Endothelial cell of hepatic sinusoid (primary cell): ENCODE measurements at regions not wholly inside any gene's neighbourhood (a gene's known extent, or its start where the extent isn't known, plus 50 kb on each side); places are given as distances from the start of the nearest gene placed in this dataset.

Experiments
- in situ Hi-C: cut with HindIII; loops from 2 replicates; pipeline ENCODE4 v1.10.0; 2017; ENCODE audit warnings: low sequenced_read_pairs

DNA sequence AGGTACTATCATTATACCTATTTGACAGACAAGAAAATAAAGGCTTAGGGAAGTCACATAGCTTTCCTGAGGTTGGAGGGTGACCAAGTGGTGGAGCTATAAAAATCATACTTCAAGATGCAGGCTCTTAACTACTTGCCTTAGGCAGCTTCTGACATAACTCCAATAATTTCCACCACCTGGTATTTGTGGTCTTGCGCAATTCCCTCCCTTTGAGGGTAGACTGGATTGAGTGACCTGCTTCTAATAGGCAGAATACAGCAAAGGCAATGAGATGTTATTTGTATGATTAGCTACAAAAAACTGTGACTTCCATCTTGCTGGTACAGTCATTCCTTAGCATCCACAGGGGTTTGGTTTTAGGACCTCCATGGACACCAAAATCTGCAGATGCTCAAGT, 385.5 kb downstream of the TMEM114 start:
- in situ Hi-C loops: no loop called here

DNA sequence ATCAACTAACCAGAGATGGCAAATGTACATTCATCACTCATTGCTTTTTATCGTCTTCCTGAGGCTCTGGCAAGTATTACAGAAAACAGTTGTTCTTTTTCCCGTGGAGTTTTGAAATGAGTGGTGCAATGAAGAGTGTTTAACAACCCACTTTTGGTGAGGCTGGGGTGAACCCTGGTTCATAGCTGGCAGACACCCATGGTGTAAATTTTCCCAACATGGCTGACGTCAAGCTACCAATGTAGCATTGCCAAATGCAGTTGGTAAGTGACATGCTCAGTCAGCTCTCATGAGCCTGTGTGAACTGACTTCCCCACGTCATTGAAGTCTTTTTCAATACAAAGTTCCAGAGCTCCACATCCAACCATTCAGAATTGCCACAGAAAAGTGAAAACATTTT, 386.2 kb downstream of the TMEM114 start:
- in situ Hi-C loops: no loop called here

DNA sequence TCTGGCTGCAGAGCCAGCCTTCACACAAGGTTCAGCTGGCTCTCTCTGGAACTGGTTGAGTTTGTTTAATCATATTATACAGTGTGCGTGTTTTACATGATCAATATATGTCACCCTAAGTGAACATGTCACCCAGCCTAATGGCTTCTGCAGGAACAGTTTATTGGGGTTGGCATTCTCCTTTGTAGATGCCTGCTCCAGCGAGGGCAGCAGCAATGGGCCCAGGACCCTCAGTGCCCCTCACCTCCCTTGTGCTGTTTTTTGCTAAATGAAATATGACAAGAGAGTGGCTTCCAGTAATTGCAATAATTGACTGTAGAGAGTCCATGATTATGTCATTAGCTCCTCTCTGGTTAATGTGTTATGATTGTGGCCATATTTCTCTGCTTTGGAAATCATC, 387.2 kb downstream of the TMEM114 start:
- in situ Hi-C loops: no loop called here

DNA sequence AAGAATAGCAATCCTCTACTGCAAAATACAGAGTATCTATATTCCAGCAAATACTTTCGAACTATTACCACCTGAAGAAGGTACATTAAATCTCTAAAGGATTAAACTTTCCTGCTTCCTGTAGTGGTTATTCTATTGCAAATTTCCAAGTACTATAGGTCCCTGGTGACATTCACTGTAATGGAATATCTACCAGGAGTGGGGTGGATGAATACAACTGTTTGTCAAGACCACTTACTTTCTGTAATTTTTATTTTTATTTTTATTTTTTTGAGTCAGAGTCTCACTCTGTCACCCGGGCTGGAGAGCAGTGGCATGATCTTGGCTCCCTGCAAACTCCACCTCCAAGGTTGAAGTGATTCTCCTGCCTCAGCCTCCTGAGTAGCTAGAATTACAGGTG, 389.5 kb downstream of the TMEM114 start:
- in situ Hi-C loops: no loop called here

DNA sequence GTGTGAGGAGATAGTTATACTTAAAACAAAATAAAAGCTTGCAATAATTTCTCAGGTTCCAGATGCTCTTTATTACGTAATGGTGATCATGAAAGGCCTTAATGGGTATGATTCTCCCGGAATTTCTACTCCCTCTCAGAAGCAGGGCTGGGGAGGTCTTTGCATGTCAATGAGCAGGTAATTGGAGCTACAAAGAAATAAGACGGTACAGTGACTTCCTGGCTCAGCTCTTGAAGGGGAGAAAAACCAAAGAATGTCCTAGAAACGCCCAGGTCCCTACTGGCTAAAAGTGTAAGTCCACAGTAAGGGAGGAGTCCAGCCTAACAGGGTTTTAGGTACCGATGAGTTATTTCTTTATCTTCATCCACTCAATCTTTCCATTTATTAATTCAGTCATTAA, 390.9 kb downstream of the TMEM114 start:
- in situ Hi-C loops: no loop called here

DNA sequence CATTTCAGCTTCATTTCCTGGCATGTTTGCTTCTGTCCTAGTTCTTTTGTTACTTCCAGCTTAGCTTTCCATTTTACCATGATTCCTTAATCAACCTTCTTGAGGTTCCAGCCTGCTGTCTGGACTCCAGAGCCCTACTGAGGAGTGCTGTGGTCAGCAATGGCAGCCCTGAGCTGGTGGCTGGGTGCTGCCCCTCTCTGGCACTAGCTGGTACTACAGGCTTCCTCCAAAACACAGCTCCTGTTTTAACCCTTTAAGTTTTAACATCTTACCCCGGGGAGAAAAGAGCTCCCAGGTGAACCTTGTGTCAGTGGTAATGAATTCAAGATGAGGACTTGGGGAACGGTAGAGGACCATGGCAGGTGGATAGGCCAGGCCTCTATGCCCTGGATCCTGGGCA, 395.5 kb downstream of the TMEM114 start:
- in situ Hi-C loops: no loop called here

DNA sequence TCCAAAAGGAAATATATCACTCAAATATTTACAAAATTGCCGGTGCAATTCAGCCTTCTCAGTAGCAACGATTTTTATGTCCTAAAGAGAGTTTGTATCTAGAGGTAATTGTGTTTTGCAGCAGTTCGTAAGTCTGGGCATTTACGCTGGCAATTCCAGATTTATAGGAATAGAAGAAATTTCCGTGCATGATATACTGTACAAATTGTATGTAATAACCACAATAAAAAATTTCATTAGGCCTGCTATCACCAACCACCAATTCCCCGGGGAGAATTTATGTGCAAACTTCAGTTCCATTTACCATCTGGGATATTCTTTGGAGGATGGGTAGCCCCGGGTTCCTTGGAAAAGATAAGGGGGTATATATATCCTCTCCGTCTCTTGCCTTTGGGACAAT, 401.5 kb downstream of the TMEM114 start:
- in situ Hi-C loops: no loop called here

DNA sequence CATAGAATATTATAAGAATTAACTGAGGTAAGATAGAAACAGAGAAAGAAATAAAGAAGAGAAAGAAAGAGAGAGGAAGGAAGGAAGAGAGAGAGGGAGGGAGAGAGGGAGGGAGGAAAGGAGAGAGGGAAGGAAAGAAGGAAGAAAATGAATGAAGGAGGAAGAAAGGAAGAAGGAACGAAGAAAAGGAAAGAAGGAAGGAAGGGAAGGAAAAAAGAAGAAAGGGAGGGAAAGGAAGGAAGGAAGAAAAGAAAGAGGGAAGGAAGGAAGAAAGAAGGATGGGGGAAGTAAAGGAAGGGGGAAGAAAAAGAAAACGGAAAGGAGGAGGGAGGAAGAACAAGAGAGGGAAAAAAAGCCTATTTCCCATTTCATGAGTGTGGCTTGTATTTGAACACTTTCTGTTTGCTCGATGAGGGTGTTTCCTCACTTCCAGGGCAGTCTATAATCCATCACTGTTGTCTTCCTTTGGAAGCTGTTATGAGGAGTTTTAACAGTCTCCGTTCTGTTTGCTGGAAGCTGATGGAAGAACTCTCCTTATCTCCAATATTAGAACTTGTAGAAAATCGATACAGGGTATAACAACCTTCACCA, 402.4 kb downstream of the TMEM114 start:
- in situ Hi-C loops: no loop called here

DNA sequence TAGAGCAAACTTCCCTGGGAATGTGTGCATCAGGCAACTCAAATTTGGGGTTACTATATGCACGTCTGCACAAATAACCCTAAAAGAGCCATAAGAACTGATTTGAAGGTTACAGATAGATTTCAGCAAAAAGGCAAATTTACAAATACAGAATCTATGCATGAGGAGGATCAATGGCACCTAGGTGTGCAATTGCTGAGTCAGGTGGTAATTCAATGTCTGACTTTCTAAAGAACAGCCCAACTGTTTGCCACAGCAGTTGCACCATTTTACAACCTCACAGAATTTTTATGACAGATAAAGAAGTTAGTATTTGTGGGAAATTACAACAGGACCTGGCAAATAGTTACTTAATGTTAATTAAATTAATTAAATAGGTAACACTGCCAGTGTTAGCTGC, 405.5 kb downstream of the TMEM114 start:
- in situ Hi-C loops: no loop called here

DNA sequence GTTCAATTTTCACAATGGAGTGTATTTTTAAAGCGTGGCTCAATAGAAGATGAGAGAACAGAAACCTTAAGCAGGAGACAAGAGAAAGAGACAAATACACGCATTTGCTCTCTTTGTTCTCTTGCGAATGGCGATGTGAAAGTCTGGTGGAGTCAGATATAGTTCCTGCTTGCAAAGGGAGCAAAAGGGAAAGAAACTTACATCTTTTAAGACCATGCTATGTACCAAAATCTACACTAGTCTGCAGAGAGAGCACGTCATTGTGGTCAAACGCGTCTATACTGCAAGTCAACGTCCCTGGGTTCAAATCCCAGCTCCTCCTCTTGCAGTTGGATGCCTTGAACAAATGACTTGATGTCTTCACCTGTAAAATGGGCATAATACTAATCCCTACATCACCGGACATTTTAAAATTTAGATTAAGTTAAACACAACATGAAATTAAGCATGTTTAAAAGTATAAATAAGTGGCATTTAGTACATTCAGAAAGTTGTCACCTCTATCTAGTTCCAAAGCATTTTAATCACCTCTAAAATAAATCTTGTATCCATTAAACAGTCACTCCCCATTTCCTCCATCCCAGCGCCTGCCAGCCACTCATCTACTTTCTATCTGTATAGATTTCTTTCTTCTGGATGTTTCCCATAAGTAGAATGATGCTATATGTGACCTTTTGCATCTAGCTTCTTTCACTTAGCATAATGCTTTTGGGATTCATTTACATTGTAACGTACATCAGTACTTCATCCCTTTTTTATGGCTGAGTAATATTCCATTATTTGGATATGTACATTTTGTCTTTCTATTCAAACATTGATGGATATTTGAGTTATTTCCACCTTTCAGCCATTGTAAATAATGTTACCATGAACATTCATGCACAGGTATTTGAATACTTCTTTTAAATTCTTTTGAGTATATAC, 406.9 kb downstream of the TMEM114 start:
- in situ Hi-C loops: no loop called here

DNA sequence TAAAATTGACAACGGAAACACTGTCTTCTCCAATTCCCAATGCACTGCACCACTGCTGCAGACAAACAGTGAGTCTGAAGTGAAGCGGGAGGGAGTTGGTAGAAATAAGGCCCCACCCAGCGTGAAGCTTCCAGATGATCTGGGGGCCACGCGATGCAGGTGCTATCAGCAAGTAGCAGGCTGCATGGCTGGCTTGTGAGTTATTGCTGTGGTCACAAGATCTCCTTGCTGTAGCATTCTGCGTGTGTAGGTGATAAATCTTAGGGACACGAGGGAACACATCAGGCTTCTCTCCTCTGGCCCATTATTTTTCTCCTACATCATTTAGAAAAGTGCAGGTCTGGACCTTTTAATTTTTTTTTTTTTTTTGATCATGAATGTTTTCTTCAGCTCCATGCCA, 407.6 kb downstream of the TMEM114 start:
- in situ Hi-C loops: no loop called here

DNA sequence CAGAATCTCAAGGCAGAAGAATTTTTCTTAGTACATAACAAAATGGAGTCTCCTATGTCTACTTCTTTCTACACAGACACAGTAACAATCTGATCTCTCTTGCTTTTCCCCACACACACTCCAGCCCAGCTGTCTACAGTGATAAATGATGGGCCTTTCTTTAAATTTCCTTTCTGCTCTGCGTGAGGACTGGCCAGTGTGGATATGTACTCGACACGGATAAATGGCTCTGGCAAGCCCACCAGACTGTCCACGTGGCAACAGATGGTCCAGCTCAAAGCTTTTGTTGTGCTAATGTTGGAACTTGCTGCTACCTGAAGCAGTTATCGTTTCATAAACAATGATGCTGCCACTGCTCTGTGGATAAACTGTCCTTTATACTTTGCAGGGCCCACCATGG, 410.7 kb downstream of the TMEM114 start:
- in situ Hi-C loops: loop anchor here (5.0 kb wide), 1 partner anchor 68 kb away; no protein-coding TSS in a partner anchor

DNA sequence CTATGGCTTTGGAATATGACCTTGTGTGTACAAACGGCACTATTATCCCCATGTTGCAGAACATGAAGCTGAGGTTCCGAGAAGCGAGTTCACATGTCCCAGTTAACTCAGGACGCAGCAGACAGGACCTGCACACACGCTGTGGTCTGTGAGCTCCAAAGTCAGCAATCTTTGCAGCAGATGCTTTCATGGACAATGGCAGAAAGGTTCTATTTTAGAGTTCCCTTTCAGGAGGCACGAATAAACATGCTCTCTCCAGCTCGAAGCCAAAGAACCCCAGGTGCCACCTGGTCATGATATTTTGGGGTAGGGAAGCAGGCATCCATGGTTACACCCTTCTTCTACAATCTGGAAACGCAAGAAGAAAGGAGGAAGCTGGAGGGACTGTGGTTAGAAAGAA, 412.0 kb downstream of the TMEM114 start:
- in situ Hi-C loops: loop anchor here (5.0 kb wide), 1 partner anchor 69 kb away; no protein-coding TSS in a partner anchor

DNA sequence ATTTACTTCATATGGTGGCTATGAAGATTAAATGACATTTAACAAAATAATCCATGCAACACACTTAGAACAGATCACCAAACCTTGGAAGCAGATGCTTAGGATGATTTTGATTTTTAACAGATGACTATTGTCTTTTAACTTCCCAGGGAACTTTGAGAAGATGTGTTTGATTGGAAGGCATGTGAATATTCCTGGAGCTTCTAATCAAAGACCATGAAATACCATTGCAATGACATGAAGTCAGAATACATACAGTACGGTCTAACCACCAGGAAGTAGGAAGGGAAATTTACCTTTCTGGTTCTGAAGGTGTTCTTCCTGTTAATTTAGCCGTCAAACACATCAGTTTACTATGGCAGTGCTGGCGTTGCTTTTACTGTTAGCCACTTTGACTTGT, 414.9 kb downstream of the TMEM114 start:
- in situ Hi-C loops: loop anchor here (5.0 kb wide), 1 partner anchor 72 kb away; no protein-coding TSS in a partner anchor

DNA sequence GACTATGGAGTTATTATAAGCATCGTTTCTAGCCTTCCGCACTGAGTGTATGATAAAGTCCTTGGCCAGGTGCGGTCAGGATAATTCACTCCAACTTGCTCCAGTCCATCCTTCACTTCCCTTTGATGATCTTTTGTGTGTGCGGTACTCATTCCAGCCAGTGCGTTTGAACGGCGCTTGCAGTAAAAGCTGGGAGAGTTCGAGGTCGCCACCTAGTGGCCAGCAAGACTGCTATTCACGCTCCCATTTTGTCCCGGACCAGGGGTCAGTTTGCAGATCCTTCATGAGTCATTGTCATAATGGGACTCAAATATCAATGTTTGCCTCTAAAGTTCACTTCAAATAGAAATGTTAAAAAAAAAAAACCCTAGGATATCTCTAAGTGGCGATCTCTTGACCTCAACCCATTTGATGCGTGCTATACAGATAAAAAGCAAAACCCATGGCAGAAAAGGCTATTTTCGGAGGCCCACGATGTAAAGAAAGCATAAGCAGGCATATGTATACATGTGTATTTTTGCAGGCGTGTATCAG, 417.1 kb downstream of the TMEM114 start:
- in situ Hi-C loops: no loop called here

DNA sequence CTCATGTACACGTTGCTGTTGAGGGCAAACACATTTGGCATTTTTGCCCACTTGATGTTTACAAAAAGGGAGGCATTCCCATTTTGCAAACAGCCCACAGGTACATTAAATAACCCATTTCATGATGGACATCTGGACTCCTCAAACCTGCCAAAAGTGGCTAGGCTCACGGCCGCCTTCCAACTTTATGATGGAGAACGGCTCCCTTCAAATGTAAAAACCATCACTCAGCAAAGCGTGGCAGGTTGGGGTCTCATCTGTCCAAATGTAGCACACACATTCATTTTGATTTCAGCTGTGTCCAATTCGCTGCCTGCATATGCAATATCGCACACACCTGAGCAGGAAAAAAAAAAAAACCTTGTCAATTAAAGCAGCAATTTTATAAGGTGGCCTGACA, 417.8 kb downstream of the TMEM114 start:
- in situ Hi-C loops: no loop called here

DNA sequence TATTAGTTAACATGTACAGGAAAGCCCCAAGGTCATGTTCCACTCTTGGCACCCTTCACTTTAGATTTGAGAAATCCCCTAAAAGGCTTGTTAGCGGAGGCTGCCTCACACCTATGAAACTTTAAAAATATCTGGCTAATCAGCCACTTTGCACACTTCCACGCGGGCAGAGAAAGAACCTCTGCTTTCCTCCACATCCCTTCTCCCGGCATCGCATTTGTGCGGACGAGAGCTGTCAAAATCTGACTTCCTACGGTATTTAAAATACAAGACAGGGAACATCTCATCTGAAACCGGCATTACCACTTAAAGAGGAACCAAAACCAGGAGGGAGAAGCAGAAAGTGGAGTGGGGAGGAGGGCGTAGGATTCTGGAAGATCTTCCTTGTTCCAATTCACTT, 422.3 kb downstream of the TMEM114 start:
- in situ Hi-C loops: no loop called here

DNA sequence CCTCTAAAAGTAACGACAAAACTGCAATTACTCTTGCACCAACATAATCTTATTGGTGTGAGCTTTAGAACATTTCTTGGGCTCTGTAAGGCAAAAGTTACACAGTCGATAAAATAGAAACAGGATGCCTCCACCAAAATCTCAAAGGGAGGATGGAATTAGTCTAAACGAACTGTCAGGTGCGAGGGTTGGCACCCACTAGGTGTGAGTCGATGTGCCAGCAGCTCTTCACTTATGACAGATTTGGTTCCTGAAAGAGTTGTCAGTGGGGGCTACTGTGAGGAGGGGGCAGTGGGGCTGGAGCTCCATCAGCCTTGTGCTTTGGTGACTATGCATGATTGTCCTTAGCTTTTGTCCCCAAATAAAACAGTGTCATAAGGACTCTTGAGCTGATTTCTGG, 422.9 kb downstream of the TMEM114 start:
- in situ Hi-C loops: no loop called here

DNA sequence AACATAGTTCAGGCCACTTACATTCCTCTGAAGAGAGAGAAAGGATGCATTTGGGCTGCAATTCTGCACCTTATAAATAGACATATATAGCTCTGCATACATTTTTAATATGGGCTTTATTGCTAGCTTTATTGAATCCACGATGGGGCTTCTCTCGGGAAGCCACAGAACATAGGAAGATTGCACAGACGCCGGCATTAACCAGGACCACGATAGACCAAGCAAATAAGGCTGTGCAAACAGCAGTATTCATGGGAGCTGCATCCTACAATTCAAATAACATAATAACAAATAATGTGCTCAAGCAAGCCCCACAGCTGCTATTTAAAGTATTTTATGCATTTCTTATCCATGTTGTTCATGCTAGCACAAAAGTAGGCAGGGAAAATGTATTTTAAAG, 432.3 kb downstream of the TMEM114 start:
- in situ Hi-C loops: no loop called here

DNA sequence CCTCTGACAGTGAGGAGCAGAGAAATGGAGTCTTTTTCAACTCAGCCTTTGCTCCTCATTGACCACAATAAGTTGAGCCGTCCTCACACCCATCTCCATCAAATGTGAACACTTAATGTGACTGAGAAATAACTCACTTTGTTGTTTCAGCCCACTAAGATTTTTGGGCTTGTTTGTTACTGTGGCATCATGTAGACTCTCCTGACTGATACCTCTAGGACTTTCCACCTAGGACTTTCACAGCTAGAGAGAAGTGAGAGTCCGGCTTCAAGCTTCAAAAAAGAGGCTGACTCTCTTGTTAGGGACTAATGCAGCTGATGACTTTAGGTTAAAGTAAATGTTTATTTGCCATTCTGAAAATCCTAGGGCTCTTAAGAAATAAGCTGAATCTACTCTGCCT, 435.0 kb downstream of the TMEM114 start:
- in situ Hi-C loops: no loop called here

DNA sequence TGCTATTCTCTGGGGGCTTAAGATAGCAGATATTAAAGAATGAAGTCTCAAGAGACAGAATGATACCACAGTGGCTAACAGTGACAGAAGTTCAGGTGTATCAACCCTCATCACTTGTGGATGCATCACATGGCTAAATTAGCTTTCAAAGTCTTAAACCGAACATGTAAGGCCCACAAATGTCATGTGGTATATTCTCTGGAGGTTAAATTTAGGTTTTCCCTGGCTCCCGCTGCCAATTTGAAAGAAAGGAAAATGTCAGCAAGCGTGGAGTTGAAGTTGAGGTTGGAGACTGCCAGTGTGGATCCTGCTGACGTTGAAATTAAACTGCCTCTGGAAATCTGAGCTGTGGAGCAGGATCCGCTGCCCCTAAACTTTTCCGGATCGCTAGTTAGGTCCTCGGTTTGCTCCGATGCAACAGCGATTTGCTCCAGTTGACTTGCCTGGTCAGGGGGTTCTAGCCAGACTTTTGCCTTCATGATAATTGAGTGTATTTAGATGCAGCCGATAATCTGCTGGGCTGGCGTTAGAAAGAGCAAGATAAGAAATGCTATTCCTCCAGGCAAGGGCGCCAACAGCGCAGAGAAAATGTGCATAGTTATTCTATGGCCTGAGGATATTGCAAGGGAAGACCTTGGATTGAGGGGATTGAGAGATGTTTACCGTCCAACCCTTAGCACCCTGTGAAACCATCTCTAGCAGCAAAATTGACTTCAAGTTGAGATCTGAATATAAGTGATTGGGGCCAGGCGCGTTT, 443.9 kb downstream of the TMEM114 start:
- in situ Hi-C loops: no loop called here
